GM04503 (cell line): ENCODE measurements at regions not wholly inside any gene's neighbourhood (a gene's known extent, or its start where the extent isn't known, plus 50 kb on each side); places are given as distances from the start of the nearest gene placed in this dataset.
"Not testable (repeated sequence)": the region's sequence is repeated elsewhere in the genome, so short reads cannot be mapped to it uniquely, and the experiment has no call there.

Experiments
- DNase-seq: peaks from one replicate; pipeline ENCODE4 v3.0.0-alpha.2; 2012; ENCODE audit warnings: low read depth

- DNase-seq = no peak
Observed at GRCh38 chr9:22992780-22993179, 546.2 kb downstream of the DMRTA1 start.

- no peak for DNase-seq
Observed at GRCh38 chr9:22997923-22998322, 551.3 kb downstream of the DMRTA1 start.

- no peak for DNase-seq
Observed at GRCh38 chr9:23005156-23005555, 558.5 kb downstream of the DMRTA1 start.

GRCh38 chr9:23006127-23006526, 559.5 kb downstream of the DMRTA1 start:
- DNase-seq = no peak

GRCh38 chr9:23011669-23012068, 565.0 kb downstream of the DMRTA1 start:
- no peak for DNase-seq

- no peak for DNase-seq
Observed at GRCh38 chr9:23015557-23015956, 568.9 kb downstream of the DMRTA1 start.

GRCh38 chr9:23036416-23036815, 589.8 kb downstream of the DMRTA1 start:
- no peak for DNase-seq

GRCh38 chr9:23039402-23039801, 592.8 kb downstream of the DMRTA1 start:
- DNase-seq = no peak

- DNase-seq = no peak
Observed at GRCh38 chr9:23041466-23041865, 594.8 kb downstream of the DMRTA1 start.

- no peak for DNase-seq
Observed at GRCh38 chr9:23044549-23044948, 597.9 kb downstream of the DMRTA1 start.

- DNase-seq = not testable (repeated sequence)
Observed at GRCh38 chr9:23046026-23046425, 599.4 kb downstream of the DMRTA1 start.

GRCh38 chr9:23050548-23050947, 603.9 kb downstream of the DMRTA1 start:
- DNase-seq = no peak

GRCh38 chr9:23073136-23073535, 626.5 kb downstream of the DMRTA1 start:
- DNase-seq = no peak

- no peak for DNase-seq
Observed at GRCh38 chr9:23079798-23080197, 633.2 kb downstream of the DMRTA1 start.

GRCh38 chr9:23081377-23081776, 634.8 kb downstream of the DMRTA1 start:
- DNase-seq = no peak

- no peak for DNase-seq
Observed at GRCh38 chr9:23088932-23089364, 642.3 kb downstream of the DMRTA1 start.

- no peak for DNase-seq
Observed at GRCh38 chr9:23117616-23118015, 671.0 kb downstream of the DMRTA1 start.

- no peak for DNase-seq
Observed at GRCh38 chr9:23120630-23121029, 674.0 kb downstream of the DMRTA1 start.

GRCh38 chr9:23123048-23123632, 676.5 kb downstream of the DMRTA1 start:
- no peak for DNase-seq

- no peak for DNase-seq
Observed at GRCh38 chr9:23145467-23145866, 680.6 kb downstream of the ELAVL2 start.

- no peak for DNase-seq
Observed at GRCh38 chr9:23153058-23153457, 673.0 kb downstream of the ELAVL2 start.

GRCh38 chr9:23160491-23160890, 665.5 kb downstream of the ELAVL2 start:
- DNase-seq = no peak

GRCh38 chr9:23160952-23161469, 665.0 kb downstream of the ELAVL2 start:
- no peak for DNase-seq

GRCh38 chr9:23162789-23163188, 663.3 kb downstream of the ELAVL2 start:
- no peak for DNase-seq
